ENCODE measurements at regions not wholly inside any gene's neighbourhood (a gene's known extent, or its start where the extent isn't known, plus 50 kb on each side); places are given as distances from the start of the nearest gene placed in this dataset.

- DNase-seq, result no peak
These were observed 276.9 kb upstream of the RUNX1 start for GRCh38 chr21:35325953-35326352.

- no peak for DNase-seq
These were observed 275.5 kb upstream of the RUNX1 start for GRCh38 chr21:35324372-35325220.

GRCh38 chr21:35323947-35324346 lies 274.8 kb upstream of the RUNX1 start:
- DNase-seq, result no peak

GRCh38 chr21:35321322-35322200 lies 272.5 kb upstream of the RUNX1 start:
- DNase-seq, result no peak

- no peak for DNase-seq
These were observed 270.7 kb upstream of the RUNX1 start for GRCh38 chr21:35319684-35320283.

GRCh38 chr21:35316933-35317332 lies 267.8 kb upstream of the RUNX1 start:
- DNase-seq, result no peak

- no peak for DNase-seq
These were observed 267.4 kb upstream of the RUNX1 start for GRCh38 chr21:35316456-35316855.

GRCh38 chr21:35314857-35315582 lies 265.9 kb upstream of the RUNX1 start:
- no peak for DNase-seq

GRCh38 chr21:35311985-35312384 lies 262.9 kb upstream of the RUNX1 start:
- DNase-seq, result no peak

GRCh38 chr21:35309316-35309715 lies 260.2 kb upstream of the RUNX1 start:
- no peak for DNase-seq

- DNase-seq, result no peak
These were observed 254.0 kb upstream of the RUNX1 start for GRCh38 chr21:35303085-35303484.

GRCh38 chr21:35298757-35299156 lies 249.7 kb upstream of the RUNX1 start:
- no peak for DNase-seq

GRCh38 chr21:35297665-35298064 lies 248.6 kb upstream of the RUNX1 start:
- no peak for DNase-seq

GRCh38 chr21:35294231-35294898 lies 245.3 kb upstream of the RUNX1 start:
- DNase-seq, result no peak

GRCh38 chr21:35291973-35292627 lies 243.0 kb upstream of the RUNX1 start:
- no peak for DNase-seq

GRCh38 chr21:35291034-35291433 lies 241.9 kb upstream of the RUNX1 start:
- DNase-seq, result no peak

- DNase-seq, result no peak
These were observed 239.1 kb upstream of the RUNX1 start for GRCh38 chr21:35288238-35288637.

GRCh38 chr21:35284199-35284598 lies 235.1 kb upstream of the RUNX1 start:
- no peak for DNase-seq

GRCh38 chr21:35282944-35283343 lies 233.8 kb upstream of the RUNX1 start:
- no peak for DNase-seq

- DNase-seq, result no peak
These were observed 232.9 kb upstream of the RUNX1 start for GRCh38 chr21:35281956-35282355.

GRCh38 chr21:35280231-35280630 lies 231.1 kb upstream of the RUNX1 start:
- no peak for DNase-seq

GRCh38 chr21:35275776-35276175 lies 226.7 kb upstream of the RUNX1 start:
- no peak for DNase-seq

Measured in effector CD8-positive, alpha-beta T cell (primary cell).